ENCODE measurements at regions not wholly inside any gene's neighbourhood (a gene's known extent, or its start where the extent isn't known, plus 50 kb on each side); places are given as distances from the start of the nearest gene placed in this dataset.

- Histone ChIP-seq H3K9me2 (replicated peaks; ENCODE audit: low read depth, low read length) (no peaks in the 10 kb centered on the region), H2AFZ (ENCODE audit: low read length) (no peak overlapping the region), H3K4me2 (ENCODE audit: low read depth, low read length, poor library complexity, severe bottlenecking) (no peak overlapping the region), H3K36me3 (ENCODE audit: insufficient read depth, low read length) (no peaks in the 10 kb centered on the region), H3K9me3 (ENCODE audit: insufficient read depth, low read depth, low read length) (no peaks in the 10 kb centered on the region), H3F3A (ENCODE audit: low read depth) (no peaks in the 10 kb centered on the region), H3K27me3 (ENCODE audit: insufficient read depth, low read length, poor library complexity, severe bottlenecking) (no peaks in the 10 kb centered on the region), H3K4me3 (ENCODE audit: low read length, poor library complexity, severe bottlenecking) (no peak overlapping the region), H3K79me2 (ENCODE audit: insufficient read depth, low read length) (no peaks in the 10 kb centered on the region), H3K9ac (ENCODE audit: low read depth, low read length, poor library complexity, severe bottlenecking) (no peak overlapping the region), H3K4me1 (ENCODE audit: insufficient read depth, low read length, poor library complexity, severe bottlenecking) (no peaks in the 10 kb centered on the region), H4K20me1 (ENCODE audit: insufficient read depth, low read length, poor library complexity, severe bottlenecking) (no peaks in the 10 kb centered on the region)
- TF ChIP-seq CTCF (conservative IDR thresholded peaks at IDR 0.05; ENCODE audit: low read length) (no peak), EZH2phosphoT487 (IDR thresholded peaks at IDR 0.05; ENCODE audit: borderline replicate concordance) (no peak)
These were observed 1358.4 kb upstream of the ADGRL3 start for GRCh38 chr4:59841698-59842097.

GRCh38 chr4:59848457-59848856 lies 1351.7 kb upstream of the ADGRL3 start:
- H3K9me2 ChIP-seq (replicated peaks; ENCODE audit: low read depth, low read length) = no peaks in the 10 kb centered on the region
- H4K20me1 ChIP-seq (ENCODE audit: insufficient read depth, low read length, poor library complexity, severe bottlenecking) = no peaks in the 10 kb centered on the region
- no peak for TF ChIP-seq CTCF (conservative IDR thresholded peaks at IDR 0.05; ENCODE audit: low read length)
- no peak for TF ChIP-seq EZH2phosphoT487 (IDR thresholded peaks at IDR 0.05; ENCODE audit: borderline replicate concordance)
- H3K36me3 ChIP-seq (ENCODE audit: insufficient read depth, low read length) = no peaks in the 10 kb centered on the region
- no peaks in the 10 kb centered on the region for H3K27me3 ChIP-seq (ENCODE audit: insufficient read depth, low read length, poor library complexity, severe bottlenecking)
- no peaks in the 10 kb centered on the region for H3K79me2 ChIP-seq (ENCODE audit: insufficient read depth, low read length)
- no peak overlapping the region for H3K9ac ChIP-seq (ENCODE audit: low read depth, low read length, poor library complexity, severe bottlenecking)
- no peaks in the 10 kb centered on the region for H3K9me3 ChIP-seq (ENCODE audit: insufficient read depth, low read depth, low read length)
- H3F3A ChIP-seq (ENCODE audit: low read depth) = no peaks in the 10 kb centered on the region
- H3K4me1 ChIP-seq (ENCODE audit: insufficient read depth, low read length, poor library complexity, severe bottlenecking) = no peaks in the 10 kb centered on the region
- no peak overlapping the region for H3K4me3 ChIP-seq (ENCODE audit: low read length, poor library complexity, severe bottlenecking)
- H2AFZ ChIP-seq (ENCODE audit: low read length) = no peak overlapping the region
- no peak overlapping the region for H3K4me2 ChIP-seq (ENCODE audit: low read depth, low read length, poor library complexity, severe bottlenecking)

- Histone ChIP-seq H3K9me3 (ENCODE audit: insufficient read depth, low read depth, low read length) (no peaks in the 10 kb centered on the region), H2AFZ (ENCODE audit: low read length) (no peak overlapping the region), H3K9me2 (replicated peaks; ENCODE audit: low read depth, low read length) (no peaks in the 10 kb centered on the region), H3K4me2 (ENCODE audit: low read depth, low read length, poor library complexity, severe bottlenecking) (no peak overlapping the region), H3K27me3 (ENCODE audit: insufficient read depth, low read length, poor library complexity, severe bottlenecking) (no peaks in the 10 kb centered on the region), H3K36me3 (ENCODE audit: insufficient read depth, low read length) (no peaks in the 10 kb centered on the region), H3K4me3 (ENCODE audit: low read length, poor library complexity, severe bottlenecking) (no peak overlapping the region), H3K79me2 (ENCODE audit: insufficient read depth, low read length) (no peaks in the 10 kb centered on the region), H3K9ac (ENCODE audit: low read depth, low read length, poor library complexity, severe bottlenecking) (no peak overlapping the region), H3K4me1 (ENCODE audit: insufficient read depth, low read length, poor library complexity, severe bottlenecking) (no peaks in the 10 kb centered on the region), H4K20me1 (ENCODE audit: insufficient read depth, low read length, poor library complexity, severe bottlenecking) (no peaks in the 10 kb centered on the region), H3F3A (ENCODE audit: low read depth) (no peaks in the 10 kb centered on the region)
- no peak for TF ChIP-seq CTCF (conservative IDR thresholded peaks at IDR 0.05; ENCODE audit: low read length)
- no peak for TF ChIP-seq EZH2phosphoT487 (IDR thresholded peaks at IDR 0.05; ENCODE audit: borderline replicate concordance)
These were observed 1344.3 kb upstream of the ADGRL3 start for GRCh38 chr4:59855630-59856352.
